NCI-H446 treated with DMSO at 0.1 percent for 48 hours (cell line): ENCODE measurements at regions not wholly inside any gene's neighbourhood (a gene's known extent, or its start where the extent isn't known, plus 50 kb on each side); places are given as distances from the start of the nearest gene placed in this dataset.

Source experiments
- DNase-seq: peaks from one replicate; lab custom pipeline; 2025; lab: John Stamatoyannopoulos, UW

- DNase-seq: no peak
Measured at GRCh38 chr20:48205281-48205782, 420.1 kb upstream of the SULF2 start.

GRCh38 chr20:48204499-48204898, 419.2 kb upstream of the SULF2 start:
- DNase-seq: no peak

GRCh38 chr20:48203252-48203651, 418.0 kb upstream of the SULF2 start:
- no peak for DNase-seq

GRCh38 chr20:48202334-48203113, 417.2 kb upstream of the SULF2 start:
- DNase-seq: no peak

- DNase-seq: no peak
Measured at GRCh38 chr20:48201885-48202284, 416.6 kb upstream of the SULF2 start.

- DNase-seq: no peak
Measured at GRCh38 chr20:48201188-48201587, 415.9 kb upstream of the SULF2 start.

GRCh38 chr20:48198929-48199451, 413.7 kb upstream of the SULF2 start:
- DNase-seq: no peak

- no peak for DNase-seq
Measured at GRCh38 chr20:48197066-48197465, 411.8 kb upstream of the SULF2 start.

- DNase-seq: no peak
Measured at GRCh38 chr20:48196486-48196885, 411.2 kb upstream of the SULF2 start.

- DNase-seq: no peak
Measured at GRCh38 chr20:48196001-48196400, 410.7 kb upstream of the SULF2 start.

- DNase-seq: no peak
Measured at GRCh38 chr20:48195121-48195870, 410.0 kb upstream of the SULF2 start.

GRCh38 chr20:48194583-48194982, 409.3 kb upstream of the SULF2 start:
- DNase-seq: peak; percentile 70

GRCh38 chr20:48193627-48194425, 408.5 kb upstream of the SULF2 start:
- DNase-seq: no peak

- no peak for DNase-seq
Measured at GRCh38 chr20:48192109-48192508, 406.8 kb upstream of the SULF2 start.

- no peak for DNase-seq
Measured at GRCh38 chr20:48191200-48191599, 405.9 kb upstream of the SULF2 start.

GRCh38 chr20:48190757-48191156, 405.5 kb upstream of the SULF2 start:
- no peak for DNase-seq

- DNase-seq: no peak
Measured at GRCh38 chr20:48189181-48189580, 403.9 kb upstream of the SULF2 start.

- no peak for DNase-seq
Measured at GRCh38 chr20:48187851-48188250, 402.6 kb upstream of the SULF2 start.

GRCh38 chr20:48186915-48187314, 401.6 kb upstream of the SULF2 start:
- DNase-seq: peak; percentile 93

GRCh38 chr20:48186447-48186846, 401.2 kb upstream of the SULF2 start:
- DNase-seq: no peak

- no peak for DNase-seq
Measured at GRCh38 chr20:48184229-48184628, 398.9 kb upstream of the SULF2 start.

- DNase-seq: no peak
Measured at GRCh38 chr20:48181261-48181935, 396.1 kb upstream of the SULF2 start.
